SU-DHL-6 (cell line): ENCODE measurements at regions not wholly inside any gene's neighbourhood (a gene's known extent, or its start where the extent isn't known, plus 50 kb on each side); places are given as distances from the start of the nearest gene placed in this dataset.

Experiments used
- H2AFZ ChIP-seq: fragments of 200-600 bp; sonication (generic); 2 replicates; pipeline ENCODE4 v1.6.1; 2014; ENCODE audit warnings: low read depth, mild to moderate bottlenecking, moderate library complexity, mixed read lengths, antibody characterized with exemption, low read length; ENCODE audit not compliant: severe bottlenecking
- H3F3A ChIP-seq: fragments of 200-600 bp; shearing (Covaris generic); 2 replicates; pipeline ENCODE4 v1.6.0; 2016; ENCODE audit warnings: antibody characterized with exemption, mild to moderate bottlenecking; ENCODE audit not compliant: insufficient read depth
- H3K27ac ChIP-seq: fragments of 200-600 bp; sonication (generic); 2 replicates; pipeline ENCODE4 v1.5.1; 2016; ENCODE audit warnings: low read depth, mild to moderate bottlenecking, low read length, moderate library complexity, mixed read lengths
- H3K27me3 ChIP-seq: fragments of 200-600 bp; sonication (generic), shearing (Covaris generic); 2 replicates; pipeline ENCODE4 v1.6.0; 2014; ENCODE audit warnings: mild to moderate bottlenecking, low read length
- H3K36me3 ChIP-seq: fragments of 200-600 bp; sonication (generic); 2 replicates; pipeline ENCODE4 v1.6.1; 2014; ENCODE audit warnings: mild to moderate bottlenecking, low read length, mixed read lengths
- H3K4me2 ChIP-seq: fragments of 300-600, 200-600 bp; shearing (Covaris generic), sonication (generic); 2 replicates; pipeline ENCODE4 v1.6.0; 2014; ENCODE audit warnings: low read length, low read depth, mild to moderate bottlenecking; ENCODE audit not compliant: poor library complexity, severe bottlenecking
- H3K4me3 ChIP-seq: fragments of 200-600 bp; sonication (generic); 2 replicates; pipeline ENCODE4 v1.5.1; 2014; ENCODE audit warnings: antibody characterized with exemption, low read length, mild to moderate bottlenecking, mixed read lengths; ENCODE audit not compliant: insufficient read depth, poor library complexity, severe bottlenecking
- H3K79me2 ChIP-seq: fragments of 200-600 bp; sonication (generic); 2 replicates; pipeline ENCODE4 v1.6.1; 2014; ENCODE audit warnings: mild to moderate bottlenecking, low read length, moderate library complexity; ENCODE audit not compliant: insufficient read depth
- H3K9ac ChIP-seq: fragments of 200-600 bp; sonication (generic); 2 replicates; pipeline ENCODE4 v1.7.0; 2014; ENCODE audit warnings: mild to moderate bottlenecking, low read length
- H3K9me2 ChIP-seq: fragments of 200-600 bp; sonication (generic); replicated peaks from 2 replicates; pipeline ENCODE4 v1.6.1; 2014; ENCODE audit warnings: low read length; ENCODE audit not compliant: insufficient read depth
- H3K9me3 ChIP-seq: fragments of 200-600 bp; sonication (generic); 2 replicates; pipeline ENCODE4 v1.6.1; 2014; ENCODE audit warnings: low read length, mixed read lengths; ENCODE audit not compliant: insufficient read depth
- H4K20me1 ChIP-seq: fragments of 200-600 bp; sonication (generic); 2 replicates; pipeline ENCODE4 v1.6.1; 2014; ENCODE audit warnings: low read depth, mild to moderate bottlenecking, antibody characterized with exemption, low read length, moderate library complexity, mixed read lengths
- EZH2phosphoT487 ChIP-seq: fragments of 200-600 bp; sonication (generic), shearing (Covaris generic); conservative IDR thresholded peaks from 2 replicates; pipeline ENCODE4 v1.6.1; 2018; ENCODE audit warnings: mild to moderate bottlenecking, antibody characterized with exemption, low read length, moderate library complexity, mixed read lengths
- TF ChIP-seq, protein P1 (sequence below): fragments of 200-600 bp; sonication (generic); IDR thresholded peaks from one replicate; pipeline ENCODE4 v1.5.1; 2017; ENCODE audit warnings: antibody characterized with exemption, mild to moderate bottlenecking, low read length, moderate library complexity; ENCODE audit not compliant: insufficient read depth, poor library complexity, severe bottlenecking

DNA sequence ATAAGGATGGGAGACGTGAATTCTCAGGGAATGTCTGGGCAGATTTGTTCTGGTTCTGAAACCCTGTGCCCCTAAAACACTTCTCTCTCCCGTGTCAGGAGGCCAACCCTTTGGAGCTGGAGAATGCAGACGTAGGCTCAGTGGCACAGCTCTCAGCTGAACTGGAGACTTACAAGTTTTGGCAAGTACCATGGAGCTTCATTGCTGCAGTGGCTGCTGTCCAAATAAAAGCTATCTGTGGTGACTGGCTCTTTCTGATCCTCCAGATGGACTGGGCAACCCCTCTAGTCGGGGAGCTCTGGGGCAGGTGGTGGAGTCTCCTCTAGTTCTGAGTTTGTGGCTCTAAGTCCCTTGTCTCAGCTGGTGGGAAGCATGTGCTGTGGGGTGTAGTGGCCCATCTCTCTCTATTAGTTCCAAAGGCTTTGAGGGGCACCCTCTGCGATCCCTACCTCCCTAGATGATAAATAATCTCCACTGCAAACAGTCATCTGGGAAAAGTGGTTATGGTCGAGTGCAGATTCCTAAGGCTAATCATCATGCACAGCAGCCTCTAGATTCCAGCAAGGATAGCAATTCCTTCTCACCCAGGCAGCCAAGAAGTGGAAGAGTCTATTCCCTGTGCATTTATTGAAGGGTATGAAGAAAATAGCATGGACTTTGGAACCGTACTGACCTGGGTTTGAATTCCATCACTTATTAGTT is 204.2 kb upstream of the KLF4 start:
- Histone ChIP-seq H4K20me1 (no peaks in the 10 kb centered on the region), H3F3A (no peaks in the 10 kb centered on the region), H3K9ac (no peak overlapping the region), H3K79me2 (no peaks in the 10 kb centered on the region), H3K27me3 (no peaks in the 10 kb centered on the region), H3K9me3 (no peaks in the 10 kb centered on the region), H3K4me2 (no peak overlapping the region), H2AFZ (no peak overlapping the region), H3K4me3 (no peak overlapping the region), H3K36me3 (no peaks in the 10 kb centered on the region), H3K9me2 (no peaks in the 10 kb centered on the region), H3K27ac (no peak overlapping the region)
- no peak for TF ChIP-seq EZH2phosphoT487
- TF ChIP-seq, protein P1, sequence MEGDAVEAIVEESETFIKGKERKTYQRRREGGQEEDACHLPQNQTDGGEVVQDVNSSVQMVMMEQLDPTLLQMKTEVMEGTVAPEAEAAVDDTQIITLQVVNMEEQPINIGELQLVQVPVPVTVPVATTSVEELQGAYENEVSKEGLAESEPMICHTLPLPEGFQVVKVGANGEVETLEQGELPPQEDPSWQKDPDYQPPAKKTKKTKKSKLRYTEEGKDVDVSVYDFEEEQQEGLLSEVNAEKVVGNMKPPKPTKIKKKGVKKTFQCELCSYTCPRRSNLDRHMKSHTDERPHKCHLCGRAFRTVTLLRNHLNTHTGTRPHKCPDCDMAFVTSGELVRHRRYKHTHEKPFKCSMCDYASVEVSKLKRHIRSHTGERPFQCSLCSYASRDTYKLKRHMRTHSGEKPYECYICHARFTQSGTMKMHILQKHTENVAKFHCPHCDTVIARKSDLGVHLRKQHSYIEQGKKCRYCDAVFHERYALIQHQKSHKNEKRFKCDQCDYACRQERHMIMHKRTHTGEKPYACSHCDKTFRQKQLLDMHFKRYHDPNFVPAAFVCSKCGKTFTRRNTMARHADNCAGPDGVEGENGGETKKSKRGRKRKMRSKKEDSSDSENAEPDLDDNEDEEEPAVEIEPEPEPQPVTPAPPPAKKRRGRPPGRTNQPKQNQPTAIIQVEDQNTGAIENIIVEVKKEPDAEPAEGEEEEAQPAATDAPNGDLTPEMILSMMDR: no peak

DNA sequence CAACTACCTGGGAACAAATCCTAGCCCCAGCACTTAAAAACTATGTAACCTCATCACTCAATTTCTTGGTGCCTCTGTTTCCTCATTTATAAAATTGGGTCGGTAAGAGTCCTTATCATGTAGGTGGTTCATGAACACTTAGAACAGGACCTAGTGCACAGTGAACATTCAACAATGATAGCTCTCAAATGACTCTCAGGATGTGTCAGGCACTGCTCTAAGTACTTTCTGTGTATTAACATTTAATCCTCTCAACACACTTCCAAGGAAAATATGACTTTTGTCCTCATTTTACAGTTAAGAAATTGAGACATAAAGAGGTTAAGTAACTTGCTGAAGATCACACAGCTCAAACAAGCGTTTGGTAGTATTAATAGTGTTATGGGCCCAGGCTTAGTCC is 202.1 kb upstream of the KLF4 start:
- Histone ChIP-seq H3K9me2 (no peaks in the 10 kb centered on the region), H3K9ac (no peak overlapping the region), H3K27ac (no peak overlapping the region), H3K79me2 (no peaks in the 10 kb centered on the region), H2AFZ (no peak overlapping the region), H3K9me3 (no peaks in the 10 kb centered on the region), H3K4me3 (no peak overlapping the region), H3K36me3 (no peaks in the 10 kb centered on the region), H3K27me3 (no peaks in the 10 kb centered on the region), H3F3A (no peaks in the 10 kb centered on the region), H3K4me2 (no peak overlapping the region), H4K20me1 (no peaks in the 10 kb centered on the region)
- TF ChIP-seq EZH2phosphoT487: no peak
- TF ChIP-seq, protein P1: no peak

DNA sequence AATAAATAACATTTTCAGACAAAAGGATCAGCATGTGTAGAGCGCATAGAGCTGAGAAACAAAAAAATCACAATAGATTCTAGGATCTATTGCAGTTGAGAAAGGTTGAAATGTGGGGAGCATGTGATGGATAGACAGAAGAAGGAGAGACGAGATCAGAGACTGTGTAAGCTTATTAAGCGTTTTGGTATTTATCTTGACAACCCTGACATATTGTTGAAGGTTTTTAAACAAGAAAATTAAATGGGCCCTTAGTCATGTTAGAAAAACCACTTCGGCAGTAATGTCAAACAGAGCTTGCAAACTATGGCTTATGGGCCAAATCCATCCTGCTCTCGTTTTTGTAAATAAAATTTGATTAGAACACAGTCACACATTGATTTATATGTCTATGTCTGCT is 200.5 kb upstream of the KLF4 start:
- no peaks in the 10 kb centered on the region for H3F3A ChIP-seq
- H3K4me3 ChIP-seq: no peak overlapping the region
- no peaks in the 10 kb centered on the region for H3K79me2 ChIP-seq
- H3K27ac ChIP-seq: no peak overlapping the region
- no peaks in the 10 kb centered on the region for H4K20me1 ChIP-seq
- TF ChIP-seq, protein P1: no peak
- no peak for TF ChIP-seq EZH2phosphoT487
- no peak overlapping the region for H3K9ac ChIP-seq
- no peaks in the 10 kb centered on the region for H3K9me3 ChIP-seq
- H2AFZ ChIP-seq: no peak overlapping the region
- H3K36me3 ChIP-seq: no peaks in the 10 kb centered on the region
- H3K4me2 ChIP-seq: no peak overlapping the region
- no peaks in the 10 kb centered on the region for H3K27me3 ChIP-seq
- no peaks in the 10 kb centered on the region for H3K9me2 ChIP-seq
